OCI-LY1 (cell line): ENCODE measurements at regions not wholly inside any gene's neighbourhood (a gene's known extent, or its start where the extent isn't known, plus 50 kb on each side); places are given as distances from the start of the nearest gene placed in this dataset.

ENCODE experiments used
- H2AFZ ChIP-seq: fragments of 200-600 bp; sonication (generic), shearing (Covaris generic); 2 replicates; pipeline ENCODE4 v1.6.0; 2014; ENCODE audit warnings: antibody characterized with exemption, mild to moderate bottlenecking, low read length
- H3F3A ChIP-seq: fragments of 200-600 bp; sonication (generic), shearing (Covaris generic); 2 replicates; pipeline ENCODE4 v1.6.0; 2014; ENCODE audit warnings: mild to moderate bottlenecking, antibody characterized with exemption, low read length, moderate library complexity; ENCODE audit not compliant: insufficient read depth
- H3K27ac ChIP-seq: fragments of 200-600 bp; sonication (generic); 2 replicates; pipeline ENCODE4 v1.5.1; 2014; ENCODE audit warnings: low read length, mixed run types, mild to moderate bottlenecking, low read depth; ENCODE audit not compliant: poor library complexity, severe bottlenecking
- H3K27me3 ChIP-seq: fragments of 200-600 bp; sonication (generic); 2 replicates; pipeline ENCODE4 v1.6.0; 2014; ENCODE audit warnings: antibody characterized with exemption, mild to moderate bottlenecking, low read length, moderate library complexity; ENCODE audit not compliant: insufficient read depth
- H3K36me3 ChIP-seq: fragments of 200-600 bp; sonication (generic); 2 replicates; pipeline ENCODE4 v1.6.1; 2014; ENCODE audit warnings: mild to moderate bottlenecking, antibody characterized with exemption, low read length, moderate library complexity, mixed read lengths; ENCODE audit not compliant: insufficient read depth
- H3K4me1 ChIP-seq: fragments of 200-600 bp; sonication (generic); 2 replicates; pipeline ENCODE4 v1.5.1; 2014; ENCODE audit warnings: mild to moderate bottlenecking, low read length, moderate library complexity; ENCODE audit not compliant: insufficient read depth, severe bottlenecking
- H3K4me2 ChIP-seq: fragments of 200-600 bp; sonication (generic), shearing (Covaris generic); 2 replicates; pipeline ENCODE4 v1.6.1; 2014; ENCODE audit warnings: low read length
- H3K4me3 ChIP-seq: fragments of 200-600 bp; sonication (generic); 2 replicates; pipeline ENCODE4 v1.5.1; 2014; ENCODE audit warnings: low read length, low read depth, mild to moderate bottlenecking, mixed read lengths; ENCODE audit not compliant: poor library complexity, severe bottlenecking
- H3K79me2 ChIP-seq: fragments of 200-600 bp; shearing (Covaris generic); 2 replicates; pipeline ENCODE4 v1.6.1; 2016; ENCODE audit warnings: mixed run types, low read length, mixed read lengths; ENCODE audit not compliant: insufficient read depth
- H3K9ac ChIP-seq: fragments of 200-600 bp; sonication (generic), shearing (Covaris generic); 2 replicates; pipeline ENCODE4 v1.6.1; 2014; ENCODE audit warnings: mild to moderate bottlenecking, low read length, mixed read lengths
- H3K9me2 ChIP-seq: fragments of 200-600 bp; sonication (generic), shearing (Covaris generic); 2 replicates; pipeline ENCODE4 v1.6.1; 2014; ENCODE audit warnings: low read depth, mild to moderate bottlenecking, low read length, mixed read lengths
- H3K9me3 ChIP-seq: fragments of 200-600 bp; shearing (Covaris generic); 2 replicates; pipeline ENCODE4 v1.6.1; 2014; ENCODE audit warnings: low read length, mixed read lengths
- H4K20me1 ChIP-seq: fragments of 200-600 bp; sonication (generic), shearing (Covaris generic); 2 replicates; pipeline ENCODE4 v1.6.0; 2016; ENCODE audit warnings: mild to moderate bottlenecking, low read length; ENCODE audit not compliant: insufficient read depth
- CTCF ChIP-seq: fragments of 200-600 bp; sonication (generic), shearing (Covaris generic); IDR thresholded peaks from 2 replicates; pipeline ENCODE4 v1.5.1; 2017; ENCODE audit warnings: mild to moderate bottlenecking, antibody characterized with exemption, low read length, moderate library complexity, mixed read lengths
- EZH2 ChIP-seq: fragments of 200-600 bp; sonication (generic), shearing (Covaris generic); IDR thresholded peaks from 2 replicates; pipeline ENCODE4 v1.8.0; 2017; ENCODE audit warnings: borderline replicate concordance, mixed run types, mild to moderate bottlenecking, antibody characterized with exemption, low read length, moderate library complexity, mixed read lengths

- Histone ChIP-seq H3K9ac (no peak overlapping the region), H3K4me3 (no peak overlapping the region), H3K4me2 (no peak overlapping the region), H2AFZ (no peak overlapping the region), H4K20me1 (no peaks in the 10 kb centered on the region), H3K9me2 (no peaks in the 10 kb centered on the region), H3F3A (no peaks in the 10 kb centered on the region), H3K27me3 (no peaks in the 10 kb centered on the region), H3K4me1 (no peaks in the 10 kb centered on the region), H3K27ac (no peak overlapping the region), H3K79me2 (no peaks in the 10 kb centered on the region), H3K36me3 (no peaks in the 10 kb centered on the region), H3K9me3 (no peaks in the 10 kb centered on the region)
- TF ChIP-seq CTCF, result no peak
- TF ChIP-seq EZH2, result no peak
These were observed 90.7 kb downstream of the C11orf87 start for GRCh38 chr11:109512680-109513079.

GRCh38 chr11:109514313-109515018 is 92.5 kb downstream of the C11orf87 start:
- no peak overlapping the region for H3K27ac ChIP-seq
- H3K36me3 ChIP-seq, result no peaks in the 10 kb centered on the region
- H3K9me3 ChIP-seq, result no peaks in the 10 kb centered on the region
- H3K4me2 ChIP-seq, result no peak overlapping the region
- no peaks in the 10 kb centered on the region for H3F3A ChIP-seq
- no peaks in the 10 kb centered on the region for H3K27me3 ChIP-seq
- H3K79me2 ChIP-seq, result no peaks in the 10 kb centered on the region
- no peak for TF ChIP-seq CTCF
- TF ChIP-seq EZH2, result no peak
- H3K9ac ChIP-seq, result no peak overlapping the region
- no peaks in the 10 kb centered on the region for H3K9me2 ChIP-seq
- H3K4me3 ChIP-seq, result no peak overlapping the region
- no peaks in the 10 kb centered on the region for H3K4me1 ChIP-seq
- no peaks in the 10 kb centered on the region for H4K20me1 ChIP-seq
- no peak overlapping the region for H2AFZ ChIP-seq

- Histone ChIP-seq H3K9me2 (no peaks in the 10 kb centered on the region), H3F3A (no peaks in the 10 kb centered on the region), H3K4me1 (no peaks in the 10 kb centered on the region), H4K20me1 (no peaks in the 10 kb centered on the region), H3K79me2 (no peaks in the 10 kb centered on the region), H3K36me3 (no peaks in the 10 kb centered on the region), H3K27me3 (no peaks in the 10 kb centered on the region), H3K4me2 (no peak overlapping the region), H3K9ac (no peak overlapping the region), H3K4me3 (no peak overlapping the region), H3K27ac (no peak overlapping the region), H3K9me3 (no peaks in the 10 kb centered on the region), H2AFZ (no peak overlapping the region)
- no peak for TF ChIP-seq CTCF
- TF ChIP-seq EZH2, result no peak
These were observed 97.3 kb downstream of the C11orf87 start for GRCh38 chr11:109519253-109519652.
